Subcutaneous abdominal adipose tissue (tissue), 5 donors: ENCODE measurements at regions not wholly inside any gene's neighbourhood (a gene's known extent, or its start where the extent isn't known, plus 50 kb on each side); places are given as distances from the start of the nearest gene placed in this dataset.

Experiments
- H3K27ac ChIP-seq: one replicate; pipeline ENCODE4 v1.7.0; 2013; ENCODE audit warnings: low read depth, mild to moderate bottlenecking, inconsistent platforms, low read length, moderate library complexity
- H3K27me3 ChIP-seq, 5 donors: one replicate each; pipeline ENCODE4 v1.7.0; 2013; ENCODE audit warnings: low read length in 5 of 5, inconsistent platforms in 1 of 5; ENCODE audit not compliant: control insufficient read depth in 5 of 5, insufficient read depth in 4 of 5
- H3K36me3 ChIP-seq, 5 donors: one replicate each; pipeline ENCODE4 v1.7.0; 2013; ENCODE audit warnings: low read length in 5 of 5; ENCODE audit not compliant: control insufficient read depth in 5 of 5, insufficient read depth in 5 of 5
- H3K4me1 ChIP-seq, 5 donors: one replicate each; pipeline ENCODE4 v1.7.0; 2013; ENCODE audit warnings: low read length in 5 of 5, mild to moderate bottlenecking in 3 of 5, moderate library complexity in 1 of 5; ENCODE audit not compliant: control insufficient read depth in 5 of 5, insufficient read depth in 5 of 5
- H3K4me3 ChIP-seq, 5 donors: one replicate each; pipeline ENCODE4 v1.7.0; 2013; ENCODE audit warnings: low read length in 5 of 5, low read depth in 1 of 5
- H3K9ac ChIP-seq, 5 donors: one replicate each; pipeline ENCODE4 v1.7.0; 2013; ENCODE audit warnings: low read length in 5 of 5, mild to moderate bottlenecking in 4 of 5, moderate library complexity in 3 of 5
- H3K9me3 ChIP-seq, 5 donors: one replicate each; pipeline ENCODE4 v1.7.0; 2013; ENCODE audit warnings: low read length in 5 of 5; ENCODE audit not compliant: control insufficient read depth in 5 of 5
- donor health status: healthy.
- donor health status: healthy.
- donor health status: healthy.
- donor health status: healthy.
- donor health status: healthy.

DNA sequence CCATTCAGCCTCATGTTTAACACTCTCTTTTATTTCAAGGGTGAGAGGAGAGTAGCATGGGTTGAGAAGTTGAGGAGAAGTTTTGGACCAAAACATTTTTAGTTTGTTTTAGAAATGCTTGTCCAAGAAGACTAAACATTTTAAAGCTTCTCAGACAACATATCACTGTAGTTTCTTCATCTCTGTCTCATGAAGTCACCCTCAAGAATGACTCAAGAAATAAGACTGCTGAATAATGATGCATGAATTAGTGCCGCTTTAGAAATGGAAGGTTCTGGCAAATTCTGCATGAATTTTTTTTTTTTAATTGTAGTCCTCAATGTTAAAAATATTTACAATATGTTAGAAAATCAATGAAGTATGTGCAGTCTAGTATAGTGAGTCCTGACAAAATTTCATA is 422.7 kb upstream of the ARGLU1 start:
- Histone ChIP-seq H3K4me3 (no peak overlapping the region), H3K36me3 (no peaks in the 10 kb centered on the region), H3K9ac (no peak overlapping the region), H3K4me1 (peaks cover 0 to 9% (median 8%) of the 10 kb centered on the region in 5 donors), H3K9me3 (no peaks in the 10 kb centered on the region), H3K27ac (no peak overlapping the region), H3K27me3 (no peaks in the 10 kb centered on the region)

DNA sequence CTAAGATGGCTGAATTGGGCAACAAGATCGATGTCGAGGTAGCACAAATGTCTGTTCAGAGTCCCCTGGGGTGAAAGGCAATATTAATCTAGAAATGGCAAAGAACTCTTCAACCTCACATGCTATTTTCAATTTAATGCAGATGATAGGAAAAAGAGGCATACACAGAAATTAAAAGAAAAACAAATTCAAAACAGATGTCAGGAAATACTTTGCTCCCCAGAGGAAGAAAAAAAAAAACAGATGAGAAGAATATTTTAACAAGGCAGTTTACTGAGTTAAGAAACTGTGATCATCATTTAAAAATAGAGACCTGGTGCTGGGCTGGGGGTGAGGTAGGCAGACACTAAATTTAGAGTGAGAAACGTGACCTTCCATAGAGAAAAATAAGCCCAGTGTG is 421.9 kb upstream of the ARGLU1 start:
- Histone ChIP-seq H3K27me3 (no peaks in the 10 kb centered on the region), H3K9ac (no peak overlapping the region), H3K4me1 (peaks cover 0 to 9% (median 8%) of the 10 kb centered on the region in 5 donors), H3K27ac (no peak overlapping the region), H3K36me3 (no peaks in the 10 kb centered on the region), H3K4me3 (no peak overlapping the region), H3K9me3 (no peaks in the 10 kb centered on the region)

DNA sequence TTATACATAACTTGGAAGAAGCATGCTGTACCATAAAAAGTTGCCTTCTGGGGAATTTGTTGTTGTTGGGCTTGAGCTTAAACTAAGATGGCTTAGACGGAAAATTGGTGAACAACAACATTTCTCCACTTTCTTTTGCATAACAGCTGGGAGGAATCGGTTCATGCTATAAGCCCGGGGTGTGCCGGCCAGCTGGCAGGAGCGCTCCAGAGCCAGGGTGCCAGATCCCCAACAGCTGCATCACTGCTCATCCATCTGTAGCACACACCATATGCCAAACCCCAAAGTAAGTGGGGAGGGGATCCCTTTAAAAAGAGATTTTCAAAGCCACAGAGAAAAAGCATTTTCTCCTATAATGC is 419.5 kb upstream of the ARGLU1 start:
- Histone ChIP-seq H3K9ac (no peak overlapping the region), H3K4me1 (peaks cover 0 to 9% (median 8%) of the 10 kb centered on the region in 5 donors), H3K36me3 (no peaks in the 10 kb centered on the region), H3K9me3 (no peaks in the 10 kb centered on the region), H3K27ac (no peak overlapping the region), H3K4me3 (no peak overlapping the region), H3K27me3 (no peaks in the 10 kb centered on the region)

DNA sequence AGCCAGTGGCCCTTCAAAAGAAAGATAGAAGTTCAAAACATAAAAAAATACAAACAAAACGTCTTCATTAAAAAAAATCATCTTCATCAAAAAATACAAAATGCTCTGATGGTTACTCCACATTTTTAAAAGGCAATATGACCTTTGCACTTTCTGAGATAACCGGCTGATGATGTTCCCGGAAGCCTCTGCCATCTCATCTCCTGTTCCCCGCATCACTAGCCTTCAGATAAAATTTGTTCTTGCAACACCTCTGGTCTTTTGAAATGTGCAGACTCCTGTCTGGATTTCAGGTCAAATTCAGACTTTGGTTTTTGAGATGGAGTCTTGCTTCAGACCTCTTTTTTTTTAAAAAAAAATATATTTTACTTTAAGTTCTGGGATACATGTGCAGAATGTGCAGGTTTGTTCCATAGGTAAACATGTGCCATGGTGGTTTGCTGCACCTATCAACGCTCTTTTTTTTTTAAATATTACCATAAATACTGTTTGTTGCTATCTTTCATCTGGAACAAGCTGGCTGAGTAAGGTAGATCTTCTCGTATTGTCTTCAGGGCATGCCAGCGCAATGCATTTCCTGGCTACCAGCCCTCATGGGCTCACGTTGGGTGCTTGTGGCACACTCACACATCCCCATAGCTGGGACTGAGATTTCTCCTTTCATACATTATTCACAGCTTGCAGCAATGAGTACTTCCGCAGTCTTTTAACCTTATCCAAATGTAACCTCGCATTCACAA is 418.9 kb upstream of the ARGLU1 start:
- peaks cover 0 to 9% (median 8%) of the 10 kb centered on the region in 5 donors for H3K4me1 ChIP-seq
- H3K9me3 ChIP-seq, result no peaks in the 10 kb centered on the region
- H3K27me3 ChIP-seq, result no peaks in the 10 kb centered on the region
- H3K36me3 ChIP-seq, result no peaks in the 10 kb centered on the region
- H3K27ac ChIP-seq, result no peak overlapping the region
- no peak overlapping the region for H3K9ac ChIP-seq
- no peak overlapping the region for H3K4me3 ChIP-seq

DNA sequence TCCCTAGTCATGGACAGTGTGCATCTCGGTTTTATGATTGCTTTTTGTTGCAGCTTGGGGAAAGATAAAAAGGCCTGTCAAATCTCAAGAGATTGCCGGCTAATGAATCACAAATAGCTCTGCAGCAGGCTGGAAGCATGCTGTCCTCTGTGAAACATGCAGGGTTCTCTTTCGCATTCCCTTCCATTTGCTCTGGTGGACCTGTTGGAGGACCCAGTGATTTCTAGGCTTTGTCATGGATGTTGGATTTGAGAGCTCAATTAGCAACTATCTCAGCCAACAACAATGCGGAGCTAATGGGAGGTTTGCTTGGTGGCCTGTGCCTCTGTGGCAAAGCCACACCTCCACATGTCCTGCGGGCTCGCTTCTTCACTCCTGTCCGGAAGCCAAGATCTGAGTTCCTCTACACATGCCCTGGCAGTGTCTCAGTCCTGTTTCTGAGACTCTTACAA is 418.1 kb upstream of the ARGLU1 start:
- no peak overlapping the region for H3K9ac ChIP-seq
- H3K4me3 ChIP-seq, result no peak overlapping the region
- peaks cover 0 to 9% (median 8%) of the 10 kb centered on the region in 5 donors for H3K4me1 ChIP-seq
- no peak overlapping the region for H3K27ac ChIP-seq
- H3K36me3 ChIP-seq, result no peaks in the 10 kb centered on the region
- H3K27me3 ChIP-seq, result no peaks in the 10 kb centered on the region
- no peaks in the 10 kb centered on the region for H3K9me3 ChIP-seq

DNA sequence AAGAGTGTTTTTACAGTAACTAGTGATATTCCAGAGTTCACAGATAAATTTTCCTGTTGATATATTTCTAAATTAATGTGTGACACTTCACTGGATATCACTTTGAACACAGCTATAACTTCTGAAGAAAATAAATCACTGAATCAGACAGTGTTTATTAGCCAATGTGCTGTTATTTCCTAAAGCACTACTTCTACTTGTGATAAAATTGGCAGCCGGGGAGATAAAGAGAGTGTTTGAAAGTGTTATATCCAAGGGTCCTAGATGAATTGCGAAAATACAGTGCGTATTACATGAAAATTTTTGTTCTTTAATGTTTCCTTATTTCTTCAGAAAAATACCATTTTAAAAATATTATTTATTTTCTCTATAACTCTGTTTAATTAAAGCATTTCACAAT is 417.5 kb upstream of the ARGLU1 start:
- H3K9ac ChIP-seq, result no peak overlapping the region
- H3K4me1 ChIP-seq, result peaks cover 0 to 9% (median 8%) of the 10 kb centered on the region in 5 donors
- H3K36me3 ChIP-seq, result no peaks in the 10 kb centered on the region
- no peaks in the 10 kb centered on the region for H3K27me3 ChIP-seq
- H3K9me3 ChIP-seq, result no peaks in the 10 kb centered on the region
- H3K27ac ChIP-seq, result no peak overlapping the region
- H3K4me3 ChIP-seq, result no peak overlapping the region

DNA sequence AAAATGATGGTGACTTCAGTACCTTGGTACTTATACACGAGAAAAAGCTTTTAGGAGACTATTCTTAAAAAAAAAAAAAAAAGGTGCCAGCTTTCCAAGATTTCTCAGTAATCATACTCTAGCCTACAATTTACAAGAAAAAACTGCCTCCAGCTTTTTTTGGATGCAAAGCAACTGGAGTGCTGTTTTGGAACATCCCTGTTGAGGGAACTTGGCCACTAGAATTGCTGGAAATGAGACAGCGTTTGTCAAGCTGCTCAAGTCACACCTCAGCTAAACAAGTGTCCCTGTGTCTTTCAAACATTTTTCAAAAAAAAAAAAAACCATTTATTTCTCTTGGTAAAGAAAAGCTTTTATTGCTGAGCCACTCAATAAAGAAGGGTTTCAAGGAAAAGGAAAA is 413.1 kb upstream of the ARGLU1 start:
- Histone ChIP-seq H3K4me3 (no peak overlapping the region), H3K4me1 (peaks cover 0 to 2% (median 1%) of the 10 kb centered on the region in 5 donors), H3K36me3 (no peaks in the 10 kb centered on the region)

DNA sequence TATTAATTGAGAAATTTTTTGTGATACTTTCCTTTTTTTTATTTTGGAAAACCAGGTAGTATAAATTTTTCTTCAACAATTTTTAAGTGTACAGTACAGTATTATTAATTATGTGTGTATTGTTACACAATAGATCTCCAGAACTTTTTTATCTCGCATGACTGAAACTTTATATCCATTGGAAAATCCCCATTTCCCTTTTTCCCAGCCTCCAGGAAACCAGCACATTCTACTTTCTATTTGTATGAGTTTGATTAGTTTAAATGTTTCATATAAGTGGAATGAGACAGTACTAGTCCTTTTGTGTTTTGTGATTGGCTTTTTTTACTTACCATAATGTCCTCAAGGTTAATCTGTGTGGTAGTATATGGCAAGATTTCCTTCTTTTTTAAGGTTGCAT is 399.5 kb upstream of the ARGLU1 start:
- no peaks in the 10 kb centered on the region for H3K9me3 ChIP-seq
- no peak overlapping the region for H3K27ac ChIP-seq
- no peak overlapping the region for H3K9ac ChIP-seq
- no peak overlapping the region for H3K4me3 ChIP-seq
- no peaks in the 10 kb centered on the region for H3K27me3 ChIP-seq
- no peaks in the 10 kb centered on the region for H3K4me1 ChIP-seq
- no peaks in the 10 kb centered on the region for H3K36me3 ChIP-seq

More for the DNA sequence above, 413.1 kb upstream of the ARGLU1 start:
- Histone ChIP-seq H3K9me3 (no peaks in the 10 kb centered on the region), H3K27me3 (no peaks in the 10 kb centered on the region), H3K9ac (no peak overlapping the region), H3K27ac (no peak overlapping the region)

DNA sequence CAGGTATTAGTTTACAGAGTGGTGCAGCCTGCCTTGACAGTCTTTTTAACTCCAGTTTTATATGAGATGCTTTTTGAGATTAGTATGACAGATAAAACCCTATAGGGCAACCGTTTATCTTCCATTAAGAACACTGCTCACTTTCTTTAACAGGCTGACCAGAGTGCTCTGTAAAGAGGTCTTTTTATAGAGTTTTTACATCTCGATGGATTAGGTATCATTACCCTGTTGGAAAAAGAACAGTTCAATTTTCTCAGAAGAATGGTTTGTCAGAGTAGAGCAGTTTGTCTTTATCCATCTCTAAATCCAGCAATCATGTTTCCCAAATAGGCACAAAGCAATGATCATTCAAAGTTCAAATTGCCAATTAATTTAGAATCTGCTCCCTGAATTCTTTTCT is 395.2 kb upstream of the ARGLU1 start:
- H3K27ac ChIP-seq, result no peak overlapping the region
- no peaks in the 10 kb centered on the region for H3K36me3 ChIP-seq
- H3K9me3 ChIP-seq, result no peaks in the 10 kb centered on the region
- H3K27me3 ChIP-seq, result no peaks in the 10 kb centered on the region
- no peak overlapping the region for H3K4me3 ChIP-seq
- no peak overlapping the region for H3K9ac ChIP-seq
- H3K4me1 ChIP-seq, result no peaks in the 10 kb centered on the region

DNA sequence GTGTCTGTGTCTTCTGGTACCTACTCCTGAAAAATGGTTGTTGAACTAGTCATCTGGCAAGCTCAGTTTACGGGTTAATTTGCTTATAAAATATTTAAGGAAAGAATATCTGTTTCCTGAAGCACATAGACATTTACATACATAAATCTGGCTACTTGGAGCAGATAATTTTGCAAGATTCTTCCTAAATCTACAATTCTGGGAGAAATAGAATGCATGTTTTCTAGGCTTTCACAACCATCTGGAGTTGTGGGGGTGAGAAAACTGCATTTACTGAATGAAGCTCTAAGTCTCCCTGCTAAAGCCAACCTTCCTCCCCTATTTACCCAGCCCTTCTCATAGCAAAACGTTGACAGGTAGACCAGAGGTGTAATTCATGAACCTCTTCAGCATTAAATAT is 393.7 kb upstream of the ARGLU1 start:
- no peaks in the 10 kb centered on the region for H3K36me3 ChIP-seq
- no peaks in the 10 kb centered on the region for H3K4me1 ChIP-seq
- H3K9ac ChIP-seq, result no peak overlapping the region
- peaks cover 0 to 3% (median 0%) of the 10 kb centered on the region in 5 donors for H3K27me3 ChIP-seq
- H3K9me3 ChIP-seq, result no peaks in the 10 kb centered on the region
- no peak overlapping the region for H3K4me3 ChIP-seq
- H3K27ac ChIP-seq, result no peak overlapping the region
